ENCODE measurements at regions not wholly inside any gene's neighbourhood (a gene's known extent, or its start where the extent isn't known, plus 50 kb on each side); places are given as distances from the start of the nearest gene placed in this dataset.

DNA sequence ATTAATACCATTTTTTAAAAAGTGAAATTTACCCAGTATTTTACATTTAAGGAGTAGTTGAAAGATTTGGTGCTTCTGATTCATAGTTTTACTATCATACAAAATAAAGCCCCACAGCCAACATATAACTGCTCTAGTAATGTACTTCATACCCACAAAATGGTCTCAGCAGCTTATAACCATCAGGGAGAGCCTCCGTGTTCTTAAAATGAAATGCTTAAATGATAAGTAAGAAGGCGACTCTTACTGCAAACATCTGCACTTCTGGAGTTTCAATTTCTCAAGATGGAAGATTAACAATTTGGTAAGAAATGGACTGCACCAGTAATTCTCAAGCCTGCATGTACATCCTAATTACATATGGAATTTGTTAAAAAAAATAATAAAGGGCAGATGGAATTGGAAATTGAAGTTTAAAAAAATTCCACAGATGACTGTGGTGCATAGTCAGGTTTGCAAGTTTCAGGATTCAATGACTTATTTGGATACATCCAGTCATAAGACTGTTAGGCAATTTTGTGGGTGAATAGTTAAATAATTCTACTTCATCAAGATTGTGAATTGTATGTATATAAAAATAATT, 461.0 kb downstream of the KIF20B start:
- Mint-ChIP-seq H3K27ac (ENCODE audit: unreplicated experiment) (no peak overlapping the region), H3K4me1 (no peaks in the 10 kb centered on the region)

DNA sequence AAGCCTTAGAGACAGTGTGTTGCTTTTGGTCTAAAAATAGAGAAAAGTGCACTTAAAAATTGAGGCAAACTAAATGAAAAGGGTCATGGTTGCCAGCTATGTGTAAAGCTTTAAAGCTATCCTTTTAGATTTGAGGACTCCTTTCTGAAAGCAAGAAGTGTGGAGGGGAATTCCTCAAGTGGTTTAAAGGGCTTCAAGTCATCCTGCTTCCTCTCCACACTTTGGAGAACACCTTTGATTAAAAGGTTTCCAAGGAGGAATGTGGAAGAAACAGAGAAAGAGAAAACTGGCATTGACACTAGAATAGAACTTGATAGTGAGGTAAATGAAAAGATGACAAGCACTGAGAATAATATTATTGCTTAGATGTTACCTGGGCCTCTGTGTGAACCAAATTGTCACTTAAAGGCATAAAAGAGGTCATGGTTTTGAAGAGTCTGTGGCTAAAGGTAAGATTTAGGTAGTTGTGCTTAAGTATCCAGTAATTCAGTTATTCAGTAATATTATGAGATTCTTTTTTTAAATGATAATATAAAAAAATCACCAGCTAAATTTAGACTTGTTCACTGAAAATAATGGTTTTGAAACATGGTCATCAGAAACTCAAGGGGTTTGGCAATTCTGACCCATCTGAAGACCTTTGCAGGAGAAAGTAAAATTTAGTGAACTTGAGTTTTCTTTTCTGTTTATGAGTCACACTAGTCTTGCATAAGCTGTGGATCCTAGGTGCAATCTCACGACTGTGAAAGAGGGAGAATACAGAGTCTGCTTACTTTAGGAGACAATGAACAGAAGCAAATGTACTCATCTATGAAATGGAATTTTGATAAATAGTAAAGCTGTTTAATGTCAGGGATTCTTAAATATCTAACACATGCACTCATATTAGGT, 466.0 kb downstream of the KIF20B start:
- H3K27me3 Mint-ChIP-seq (ENCODE audit: low read depth), result no peaks in the 10 kb centered on the region
- H3K4me1 Mint-ChIP-seq, result no peaks in the 10 kb centered on the region
- no peak for DNase-seq (ENCODE audit: low read depth, low spot score)
- H3K36me3 Mint-ChIP-seq (ENCODE audit: low read depth), result no peaks in the 10 kb centered on the region
- H3K4me3 Mint-ChIP-seq, result no peak overlapping the region
- H3K27ac Mint-ChIP-seq (ENCODE audit: unreplicated experiment), result no peak overlapping the region
- peaks cover 5% of the 10 kb centered on the region for H3K9me3 Mint-ChIP-seq
- TF ChIP-seq, protein P1, sequence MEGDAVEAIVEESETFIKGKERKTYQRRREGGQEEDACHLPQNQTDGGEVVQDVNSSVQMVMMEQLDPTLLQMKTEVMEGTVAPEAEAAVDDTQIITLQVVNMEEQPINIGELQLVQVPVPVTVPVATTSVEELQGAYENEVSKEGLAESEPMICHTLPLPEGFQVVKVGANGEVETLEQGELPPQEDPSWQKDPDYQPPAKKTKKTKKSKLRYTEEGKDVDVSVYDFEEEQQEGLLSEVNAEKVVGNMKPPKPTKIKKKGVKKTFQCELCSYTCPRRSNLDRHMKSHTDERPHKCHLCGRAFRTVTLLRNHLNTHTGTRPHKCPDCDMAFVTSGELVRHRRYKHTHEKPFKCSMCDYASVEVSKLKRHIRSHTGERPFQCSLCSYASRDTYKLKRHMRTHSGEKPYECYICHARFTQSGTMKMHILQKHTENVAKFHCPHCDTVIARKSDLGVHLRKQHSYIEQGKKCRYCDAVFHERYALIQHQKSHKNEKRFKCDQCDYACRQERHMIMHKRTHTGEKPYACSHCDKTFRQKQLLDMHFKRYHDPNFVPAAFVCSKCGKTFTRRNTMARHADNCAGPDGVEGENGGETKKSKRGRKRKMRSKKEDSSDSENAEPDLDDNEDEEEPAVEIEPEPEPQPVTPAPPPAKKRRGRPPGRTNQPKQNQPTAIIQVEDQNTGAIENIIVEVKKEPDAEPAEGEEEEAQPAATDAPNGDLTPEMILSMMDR (conservative IDR thresholded peaks at IDR 0.05), result no peak

More for the DNA sequence above, 461.0 kb downstream of the KIF20B start:
- TF ChIP-seq, protein P1 (conservative IDR thresholded peaks at IDR 0.05), result no peak
- Mint-ChIP-seq H3K4me3 (no peak overlapping the region), H3K27me3 (ENCODE audit: low read depth) (no peaks in the 10 kb centered on the region), H3K9me3 (peaks cover 5% of the 10 kb centered on the region), H3K36me3 (ENCODE audit: low read depth) (no peaks in the 10 kb centered on the region)
- no peak for DNase-seq (ENCODE audit: low read depth, low spot score)

DNA sequence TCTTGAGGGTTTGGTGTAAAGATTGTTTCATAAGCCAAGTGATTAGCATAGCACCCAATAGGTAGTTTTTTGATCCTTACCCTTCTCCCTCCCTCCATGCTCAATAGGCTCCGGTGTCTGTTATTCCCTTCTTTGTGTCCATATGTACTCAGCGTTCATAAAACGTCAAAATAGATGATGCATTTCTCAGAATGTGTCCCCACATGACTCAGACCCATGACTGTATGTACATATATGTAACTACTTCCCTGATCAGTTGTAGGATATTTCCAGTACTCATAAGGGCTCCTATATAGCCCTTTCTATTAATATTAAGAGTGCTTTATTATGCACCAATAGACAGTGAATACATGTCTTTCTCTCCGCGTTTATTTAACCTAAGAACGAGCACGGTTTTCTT, 466.9 kb downstream of the KIF20B start:
- TF ChIP-seq, protein P1 (conservative IDR thresholded peaks at IDR 0.05), result no peak
- H3K36me3 Mint-ChIP-seq (ENCODE audit: low read depth), result no peaks in the 10 kb centered on the region
- DNase-seq (ENCODE audit: low read depth, low spot score), result no peak
- H3K27me3 Mint-ChIP-seq (ENCODE audit: low read depth), result no peaks in the 10 kb centered on the region
- H3K4me1 Mint-ChIP-seq, result no peaks in the 10 kb centered on the region
- peaks cover 5% of the 10 kb centered on the region for H3K9me3 Mint-ChIP-seq
- no peak overlapping the region for H3K27ac Mint-ChIP-seq (ENCODE audit: unreplicated experiment)
- no peak overlapping the region for H3K4me3 Mint-ChIP-seq

DNA sequence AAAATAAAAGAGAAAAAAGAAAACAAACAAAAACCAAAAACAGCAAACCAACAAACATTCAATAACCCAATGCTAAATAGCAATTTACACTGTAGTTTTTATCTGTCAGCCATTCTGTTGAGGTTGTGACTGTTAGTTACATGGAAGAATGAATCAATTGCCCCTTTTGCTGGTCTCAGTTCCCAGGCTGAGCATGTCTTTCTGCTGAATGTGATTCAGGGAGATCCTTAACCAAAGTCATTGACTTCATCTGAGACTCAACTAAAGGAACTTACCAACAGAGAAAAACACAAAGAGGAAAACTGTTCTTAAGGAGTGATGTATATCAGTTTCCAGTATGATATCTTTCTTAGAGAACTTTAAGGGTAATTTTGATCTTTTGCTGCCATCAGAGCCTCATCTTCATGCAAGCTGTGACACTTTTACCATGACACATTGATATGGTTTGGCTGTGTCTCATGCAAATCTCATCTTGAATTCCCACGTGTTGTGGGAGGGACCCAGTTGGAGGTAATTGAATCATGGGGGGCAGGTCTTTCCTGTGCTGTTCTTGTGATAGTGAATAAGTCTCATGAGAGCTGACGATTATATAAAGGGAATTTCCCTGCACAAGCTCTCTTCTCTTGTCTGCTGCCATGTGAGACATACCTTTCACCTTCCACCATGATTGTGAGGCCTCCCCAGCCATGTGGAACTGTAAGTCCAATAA, 469.8 kb downstream of the KIF20B start:
- H3K27ac Mint-ChIP-seq (ENCODE audit: unreplicated experiment), result no peak overlapping the region
- no peaks in the 10 kb centered on the region for H3K4me1 Mint-ChIP-seq
- TF ChIP-seq, protein P1 (conservative IDR thresholded peaks at IDR 0.05), result no peak
- no peaks in the 10 kb centered on the region for H3K27me3 Mint-ChIP-seq (ENCODE audit: low read depth)
- no peaks in the 10 kb centered on the region for H3K36me3 Mint-ChIP-seq (ENCODE audit: low read depth)
- no peak overlapping the region for H3K4me3 Mint-ChIP-seq
- H3K9me3 Mint-ChIP-seq, result peaks cover 1% of the 10 kb centered on the region
- DNase-seq (ENCODE audit: low read depth, low spot score), result no peak

DNA sequence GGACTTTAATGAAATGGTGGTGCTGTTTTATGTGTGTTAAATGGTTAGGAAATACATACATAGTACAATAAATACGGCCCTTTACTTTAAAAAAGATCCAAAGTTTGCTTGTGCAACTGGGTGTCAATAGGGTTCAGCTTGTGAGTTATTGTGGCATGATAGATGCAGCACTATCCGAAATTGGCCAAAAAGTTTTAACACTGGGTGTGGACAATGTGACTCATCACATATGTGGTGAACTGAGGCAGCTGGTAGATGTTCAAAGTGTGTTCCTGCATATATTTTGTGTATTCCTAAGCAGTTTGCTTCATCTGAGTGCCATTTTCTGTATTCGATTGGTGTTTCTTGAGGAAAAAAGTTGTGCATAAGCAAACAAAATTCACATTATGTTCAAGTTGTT, 473.1 kb downstream of the KIF20B start:
- Mint-ChIP-seq H3K4me1 (no peaks in the 10 kb centered on the region), H3K4me3 (no peak overlapping the region), H3K36me3 (ENCODE audit: low read depth) (no peaks in the 10 kb centered on the region), H3K9me3 (peaks cover 5% of the 10 kb centered on the region), H3K27me3 (ENCODE audit: low read depth) (no peaks in the 10 kb centered on the region), H3K27ac (ENCODE audit: unreplicated experiment) (no peak overlapping the region)
- no peak for DNase-seq (ENCODE audit: low read depth, low spot score)
- TF ChIP-seq, protein P1 (conservative IDR thresholded peaks at IDR 0.05), result no peak

Data from neural crest cell (in vitro differentiated cells).